H7 (cell line): ENCODE measurements at regions not wholly inside any gene's neighbourhood (a gene's known extent, or its start where the extent isn't known, plus 50 kb on each side); places are given as distances from the start of the nearest gene placed in this dataset.

ENCODE experiments used
- DNase-seq: peaks from one replicate; pipeline ENCODE4 v3.0.0; 2012
- H3K27me3 ChIP-seq: 2 replicates; pipeline ENCODE4 v1.6.0; 2011; ENCODE audit warnings: mild to moderate bottlenecking, low read length; ENCODE audit not compliant: control insufficient read depth, insufficient read depth
- H3K36me3 ChIP-seq: replicated peaks from 2 replicates; pipeline ENCODE4 v1.5.1; 2011; ENCODE audit warnings: low read length; ENCODE audit not compliant: control insufficient read depth, insufficient read depth
- H3K4me3 ChIP-seq: 2 replicates; pipeline ENCODE4 v1.5.1; 2011; ENCODE audit warnings: low read depth, mild to moderate bottlenecking, control low read depth, low read length, moderate library complexity; ENCODE audit not compliant: insufficient read depth

DNA sequence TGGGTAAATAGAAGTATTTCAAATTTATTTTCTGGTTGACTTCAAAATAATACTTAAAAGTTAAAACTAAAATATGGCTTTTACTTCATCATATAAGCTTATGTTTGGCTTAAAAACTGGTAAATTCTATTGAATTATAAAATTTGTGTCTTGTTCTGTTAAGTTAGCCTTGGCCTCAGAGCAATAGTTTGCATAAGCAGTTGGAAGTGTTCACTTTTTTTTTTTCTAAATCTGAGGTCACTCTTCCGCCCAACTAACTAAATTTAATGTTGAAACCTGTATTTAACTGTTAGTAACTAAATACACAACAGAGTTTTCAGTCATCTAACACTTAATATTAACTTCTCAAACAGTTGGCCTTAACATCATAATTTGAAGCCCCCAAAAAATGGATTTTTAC, 871.7 kb upstream of the ADAMTS5 start:
- DNase-seq, result no peak
- no peaks in the 10 kb centered on the region for H3K36me3 ChIP-seq
- no peaks in the 10 kb centered on the region; the same call in 1 of the 2 replicates for H3K27me3 ChIP-seq
- no peak overlapping the region for H3K4me3 ChIP-seq

DNA sequence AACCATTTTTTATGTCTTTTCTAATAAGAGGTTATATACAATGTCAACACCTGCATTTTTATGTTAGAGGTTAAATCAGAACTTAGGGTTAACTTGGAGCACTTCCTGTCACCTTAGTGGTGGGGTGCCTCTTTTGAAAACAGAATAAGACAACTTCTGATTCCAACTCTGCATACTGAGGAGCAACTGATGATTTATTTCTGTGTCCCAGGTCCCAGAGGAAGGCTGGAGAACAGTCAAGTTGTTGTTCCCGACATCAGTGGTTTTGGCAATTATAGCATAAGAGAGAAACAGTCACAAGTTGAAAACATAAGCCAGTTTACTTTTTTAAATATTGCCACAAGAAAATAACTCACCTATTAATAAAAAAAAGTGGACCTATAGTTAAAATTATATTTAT, 871.0 kb upstream of the ADAMTS5 start:
- H3K4me3 ChIP-seq, result no peak overlapping the region
- H3K36me3 ChIP-seq, result no peaks in the 10 kb centered on the region
- no peak for DNase-seq
- no peaks in the 10 kb centered on the region; the same call in 1 of the 2 replicates for H3K27me3 ChIP-seq

- H3K27me3 ChIP-seq, result no peaks in the 10 kb centered on the region
- H3K4me3 ChIP-seq, result no peak overlapping the region
- no peaks in the 10 kb centered on the region for H3K36me3 ChIP-seq
- DNase-seq, result no peak
Measured at GRCh38 chr21:27833298-27833697, 866.4 kb upstream of the ADAMTS5 start.

DNA sequence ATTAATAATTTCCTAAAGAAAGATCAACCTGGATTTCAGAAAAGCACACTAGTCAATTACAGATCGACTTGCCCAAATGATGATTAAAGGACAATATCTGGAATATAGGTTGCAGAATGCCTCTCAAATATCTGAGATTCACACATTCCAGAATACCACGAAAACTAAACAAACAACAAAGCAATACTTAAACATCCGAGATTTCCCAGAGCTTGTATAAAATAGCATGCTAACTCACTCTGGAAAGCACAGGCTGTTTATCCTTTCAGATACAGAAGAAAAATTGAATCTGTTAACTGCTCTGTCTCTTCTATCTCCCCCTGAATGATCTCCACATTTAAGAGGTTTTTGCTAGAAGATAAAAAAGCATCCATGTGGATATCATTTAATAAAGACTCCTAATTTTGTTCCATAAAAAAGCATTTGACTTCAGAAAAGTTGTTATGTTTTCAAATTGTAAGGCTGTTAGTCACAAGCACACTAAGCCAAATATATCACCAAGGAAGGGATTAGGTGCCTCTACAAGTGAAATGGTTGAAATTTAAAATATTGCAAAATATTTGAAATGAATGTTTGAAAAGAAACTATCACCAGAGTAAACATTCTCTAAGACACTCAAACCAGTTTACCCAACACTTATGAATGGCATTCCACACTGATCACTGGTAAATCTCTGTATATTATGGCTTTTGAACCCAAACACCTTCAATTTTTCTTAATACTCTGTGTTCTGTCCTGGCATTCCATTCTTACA, 865.1 kb upstream of the ADAMTS5 start:
- no peaks in the 10 kb centered on the region for H3K27me3 ChIP-seq
- no peaks in the 10 kb centered on the region for H3K36me3 ChIP-seq
- DNase-seq, result no peak
- H3K4me3 ChIP-seq, result no peak overlapping the region

GRCh38 chr21:27831177-27831576, 864.3 kb upstream of the ADAMTS5 start:
- Histone ChIP-seq H3K4me3 (no peak overlapping the region), H3K27me3 (no peaks in the 10 kb centered on the region), H3K36me3 (no peaks in the 10 kb centered on the region)
- no peak for DNase-seq

DNA sequence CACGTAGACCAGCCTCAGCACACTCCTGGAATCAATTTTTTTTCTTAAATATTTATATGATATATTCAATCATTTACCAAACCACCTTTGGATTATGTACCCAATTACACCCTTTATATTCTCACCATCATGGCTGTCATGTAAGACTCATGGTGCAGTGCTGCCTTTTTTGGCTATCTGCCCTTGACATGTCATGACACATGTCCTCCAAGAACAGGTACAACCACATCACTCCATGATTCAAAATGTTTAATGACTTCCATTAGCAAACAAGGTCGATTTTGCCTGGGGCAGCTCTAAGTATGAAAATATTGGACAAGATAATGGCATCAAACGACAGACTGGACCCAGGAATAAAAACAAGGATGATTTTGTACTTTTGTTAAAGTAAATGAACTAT, 861.1 kb upstream of the ADAMTS5 start:
- Histone ChIP-seq H3K27me3 (no peaks in the 10 kb centered on the region), H3K36me3 (no peaks in the 10 kb centered on the region), H3K4me3 (no peak overlapping the region)
- DNase-seq, result no peak

- H3K36me3 ChIP-seq, result no peaks in the 10 kb centered on the region
- peak; percentile 39 for DNase-seq
- no peak overlapping the region for H3K4me3 ChIP-seq
- no peaks in the 10 kb centered on the region for H3K27me3 ChIP-seq
Measured at GRCh38 chr21:27825035-27825434, 858.1 kb upstream of the ADAMTS5 start.

DNA sequence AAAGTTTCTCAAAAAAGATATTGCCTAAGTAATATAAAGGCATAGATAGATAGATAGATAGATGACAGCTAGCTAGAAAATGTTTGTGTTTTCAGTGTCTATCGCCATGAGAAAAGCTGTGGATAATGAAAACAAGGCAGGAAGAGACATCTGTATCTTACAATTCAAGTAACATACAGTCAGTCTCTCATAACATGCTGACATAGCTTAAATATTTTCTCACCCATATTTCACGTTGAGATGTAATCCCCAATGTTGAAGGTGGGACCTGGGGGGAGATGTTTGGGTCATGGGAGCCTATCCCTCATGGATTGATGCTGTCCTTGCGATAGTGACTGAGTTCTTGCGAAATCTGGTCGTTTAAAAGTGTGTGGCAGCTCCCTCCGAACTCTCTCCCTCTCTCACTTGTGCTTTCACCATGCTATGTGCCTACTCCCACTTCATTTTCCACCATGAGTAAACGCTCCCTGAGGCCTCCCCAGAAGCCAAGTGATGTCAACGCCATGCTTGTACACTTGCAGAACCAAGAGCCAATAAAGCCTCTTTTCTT, 856.8 kb upstream of the ADAMTS5 start:
- Histone ChIP-seq H3K4me3 (no peak overlapping the region), H3K36me3 (no peaks in the 10 kb centered on the region), H3K27me3 (no peaks in the 10 kb centered on the region)
- DNase-seq, result no peak

GRCh38 chr21:27820342-27820741, 853.5 kb upstream of the ADAMTS5 start:
- no peak overlapping the region for H3K4me3 ChIP-seq
- no peak for DNase-seq
- H3K36me3 ChIP-seq, result no peaks in the 10 kb centered on the region
- no peaks in the 10 kb centered on the region for H3K27me3 ChIP-seq

GRCh38 chr21:27819299-27819698, 852.4 kb upstream of the ADAMTS5 start:
- DNase-seq, result no peak
- Histone ChIP-seq H3K4me3 (no peak overlapping the region), H3K27me3 (no peaks in the 10 kb centered on the region)

DNA sequence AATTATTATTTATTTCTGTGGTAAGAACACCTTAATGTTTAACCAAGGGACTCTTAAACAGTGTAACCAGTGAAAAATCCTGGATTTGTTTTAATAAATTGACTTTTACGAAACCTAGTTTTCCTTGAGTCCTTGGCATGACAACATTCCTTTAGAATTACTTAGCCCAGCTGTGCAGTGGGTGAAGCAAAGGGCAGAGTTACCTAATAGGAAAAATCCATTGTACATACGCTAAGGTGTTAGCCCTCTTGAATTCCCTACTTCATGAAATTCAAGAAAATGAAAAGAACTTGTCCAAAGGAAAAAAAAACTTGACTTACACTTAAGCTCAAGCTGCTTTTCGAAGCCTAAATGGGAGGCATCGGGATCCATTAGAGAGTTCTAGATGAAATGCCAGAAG, 852.0 kb upstream of the ADAMTS5 start:
- no peak for DNase-seq
- H3K27me3 ChIP-seq, result no peaks in the 10 kb centered on the region
- H3K4me3 ChIP-seq, result no peak overlapping the region
- no peaks in the 10 kb centered on the region for H3K36me3 ChIP-seq

More at GRCh38 chr21:27819299-27819698, 852.4 kb upstream of the ADAMTS5 start:
- no peaks in the 10 kb centered on the region for H3K36me3 ChIP-seq

GRCh38 chr21:27817902-27818623, 851.2 kb upstream of the ADAMTS5 start:
- Histone ChIP-seq H3K27me3 (no peaks in the 10 kb centered on the region), H3K36me3 (no peaks in the 10 kb centered on the region), H3K4me3 (no peak overlapping the region)
- DNase-seq, result no peak

DNA sequence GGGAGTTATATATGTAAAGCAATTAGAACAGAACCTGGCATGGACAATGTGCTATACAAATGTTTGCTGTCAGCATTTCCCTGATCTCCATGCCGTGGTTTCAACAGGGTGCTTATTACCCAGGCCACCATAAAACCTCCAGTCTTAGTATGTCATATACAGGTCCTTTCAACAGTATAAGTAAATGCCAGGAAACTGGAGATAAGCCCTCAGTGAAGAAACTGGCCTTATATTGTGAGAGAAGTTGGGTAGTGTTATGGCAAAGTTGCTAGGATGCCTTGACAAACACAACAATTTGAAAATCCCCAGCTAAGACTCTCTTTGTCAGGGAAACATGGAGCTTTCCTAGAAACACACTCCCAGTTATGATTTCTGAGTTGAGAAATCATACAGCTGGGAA, 850.2 kb upstream of the ADAMTS5 start:
- no peak for DNase-seq
- no peaks in the 10 kb centered on the region for H3K27me3 ChIP-seq
- H3K4me3 ChIP-seq, result no peak overlapping the region
- no peaks in the 10 kb centered on the region for H3K36me3 ChIP-seq

DNA sequence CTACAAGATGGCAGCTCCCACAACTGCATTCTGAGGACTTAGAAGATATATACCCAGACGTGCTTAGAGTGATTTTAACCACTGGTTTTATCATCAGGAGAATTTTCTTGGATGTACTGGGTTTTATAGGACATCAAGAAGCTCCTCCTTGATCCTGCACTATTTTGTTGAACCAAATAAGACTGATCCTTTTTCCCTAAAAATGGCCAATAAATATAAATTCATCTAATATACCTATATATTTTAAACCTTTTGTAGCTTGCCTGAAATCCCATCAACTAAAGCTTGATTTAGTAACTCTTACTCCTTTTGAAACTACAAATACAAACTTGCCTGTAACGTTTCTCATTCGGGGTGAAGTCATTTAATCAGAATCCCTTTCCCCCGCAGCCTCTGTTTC, 849.4 kb upstream of the ADAMTS5 start:
- H3K36me3 ChIP-seq, result no peaks in the 10 kb centered on the region
- H3K4me3 ChIP-seq, result no peak overlapping the region
- no peaks in the 10 kb centered on the region for H3K27me3 ChIP-seq
- DNase-seq, result no peak

DNA sequence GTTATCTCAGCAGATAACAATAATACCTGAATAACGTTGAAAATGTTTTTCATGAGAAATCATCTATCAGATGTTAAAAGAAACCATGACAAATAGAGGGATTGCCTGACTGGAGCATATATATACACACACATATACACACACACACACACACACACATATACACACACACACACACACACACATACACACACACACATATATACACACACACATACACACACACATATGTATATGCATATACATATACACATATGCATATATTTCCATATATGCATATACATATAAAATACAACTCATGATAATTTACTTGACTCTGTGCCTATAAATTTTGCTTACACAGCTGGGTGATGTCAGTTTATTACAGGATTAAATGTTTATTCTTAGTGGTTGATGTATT, 847.3 kb upstream of the ADAMTS5 start:
- DNase-seq, result no peak
- Histone ChIP-seq H3K27me3 (no peaks in the 10 kb centered on the region), H3K4me3 (no peak overlapping the region), H3K36me3 (no peaks in the 10 kb centered on the region)
